ENCODE measurements at regions not wholly inside any gene's neighbourhood (a gene's known extent, or its start where the extent isn't known, plus 50 kb on each side); places are given as distances from the start of the nearest gene placed in this dataset.

DNA sequence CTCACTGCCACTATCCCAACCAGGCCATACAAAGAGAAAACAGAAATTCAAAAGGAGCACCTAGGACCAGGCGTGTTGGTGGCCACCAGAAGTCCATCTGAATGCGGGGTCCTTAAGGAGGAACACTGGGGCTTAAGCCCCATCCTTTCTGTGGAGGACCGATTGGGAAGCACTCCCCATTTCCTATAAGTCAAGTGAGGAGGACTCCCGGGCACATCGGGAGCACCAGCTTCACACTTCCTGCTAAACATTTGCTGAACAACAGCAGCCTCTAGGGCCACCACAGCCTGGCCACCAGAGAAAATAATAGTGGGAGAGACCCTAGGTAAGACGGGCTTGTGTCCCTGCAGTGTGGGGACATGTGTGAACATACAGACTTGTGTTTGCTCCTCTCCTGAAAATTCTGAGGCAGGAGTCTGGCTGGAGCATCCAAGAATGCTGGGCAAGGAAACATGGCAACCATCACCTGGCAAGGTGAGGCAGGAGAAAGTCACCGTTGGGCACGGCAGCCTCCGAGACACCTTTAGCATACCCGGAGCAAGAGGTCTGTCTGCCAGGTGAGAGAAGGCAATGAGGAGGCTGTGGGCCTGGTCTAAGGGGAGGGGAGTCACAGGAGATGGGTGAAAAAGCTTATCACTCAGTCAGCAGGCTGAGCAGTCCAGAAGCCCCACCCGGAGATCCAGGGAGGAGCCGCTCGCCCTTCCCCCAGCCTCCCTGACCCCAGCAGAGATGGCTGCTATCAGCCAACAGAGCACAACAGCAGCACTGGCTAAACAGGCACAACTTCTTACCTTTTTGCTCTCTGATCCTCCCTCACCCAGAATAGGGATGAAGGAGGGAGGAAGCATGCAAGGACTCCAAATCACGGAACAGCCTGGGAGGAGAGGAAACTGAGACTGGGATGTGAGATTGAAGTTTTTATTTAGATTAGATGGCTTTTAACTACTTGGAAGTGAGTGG is 282.3 kb downstream of the EIPR1 start:
- TF ChIP-seq, protein P1, sequence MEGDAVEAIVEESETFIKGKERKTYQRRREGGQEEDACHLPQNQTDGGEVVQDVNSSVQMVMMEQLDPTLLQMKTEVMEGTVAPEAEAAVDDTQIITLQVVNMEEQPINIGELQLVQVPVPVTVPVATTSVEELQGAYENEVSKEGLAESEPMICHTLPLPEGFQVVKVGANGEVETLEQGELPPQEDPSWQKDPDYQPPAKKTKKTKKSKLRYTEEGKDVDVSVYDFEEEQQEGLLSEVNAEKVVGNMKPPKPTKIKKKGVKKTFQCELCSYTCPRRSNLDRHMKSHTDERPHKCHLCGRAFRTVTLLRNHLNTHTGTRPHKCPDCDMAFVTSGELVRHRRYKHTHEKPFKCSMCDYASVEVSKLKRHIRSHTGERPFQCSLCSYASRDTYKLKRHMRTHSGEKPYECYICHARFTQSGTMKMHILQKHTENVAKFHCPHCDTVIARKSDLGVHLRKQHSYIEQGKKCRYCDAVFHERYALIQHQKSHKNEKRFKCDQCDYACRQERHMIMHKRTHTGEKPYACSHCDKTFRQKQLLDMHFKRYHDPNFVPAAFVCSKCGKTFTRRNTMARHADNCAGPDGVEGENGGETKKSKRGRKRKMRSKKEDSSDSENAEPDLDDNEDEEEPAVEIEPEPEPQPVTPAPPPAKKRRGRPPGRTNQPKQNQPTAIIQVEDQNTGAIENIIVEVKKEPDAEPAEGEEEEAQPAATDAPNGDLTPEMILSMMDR (conservative IDR thresholded peaks at IDR 0.05; ENCODE audit: low read depth, low read length): no peak
- TF ChIP-seq NFE2L2 (IDR thresholded peaks at IDR 0.05; ENCODE audit: low read depth, low read length) (no peak), RFX5 (IDR thresholded peaks at IDR 0.05; ENCODE audit: low read depth, low read length) (no peak), POLR2A (IDR thresholded peaks at IDR 0.05; ENCODE audit: low read depth, low read length) (no peak), RAD21 (IDR thresholded peaks at IDR 0.05; ENCODE audit: low read length) (no peak), CEBPB (IDR thresholded peaks at IDR 0.05; ENCODE audit: low read depth, low read length) (no peak), MAZ (IDR thresholded peaks at IDR 0.05; ENCODE audit: borderline replicate concordance, low read depth, low read length) (no peak), SMC3 (IDR thresholded peaks at IDR 0.05; ENCODE audit: low read depth, low read length) (no peak), MAFK (IDR thresholded peaks at IDR 0.05; ENCODE audit: low read depth, low read length) (no peak), RCOR1 (IDR thresholded peaks at IDR 0.05; ENCODE audit: insufficient replicate concordance, low read length) (no peak)
- TF ChIP-seq, protein P2, sequence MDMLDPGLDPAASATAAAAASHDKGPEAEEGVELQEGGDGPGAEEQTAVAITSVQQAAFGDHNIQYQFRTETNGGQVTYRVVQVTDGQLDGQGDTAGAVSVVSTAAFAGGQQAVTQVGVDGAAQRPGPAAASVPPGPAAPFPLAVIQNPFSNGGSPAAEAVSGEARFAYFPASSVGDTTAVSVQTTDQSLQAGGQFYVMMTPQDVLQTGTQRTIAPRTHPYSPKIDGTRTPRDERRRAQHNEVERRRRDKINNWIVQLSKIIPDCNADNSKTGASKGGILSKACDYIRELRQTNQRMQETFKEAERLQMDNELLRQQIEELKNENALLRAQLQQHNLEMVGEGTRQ (IDR thresholded peaks at IDR 0.05; ENCODE audit: low read depth, low read length): no peak
- TF ChIP-seq, protein P3, sequence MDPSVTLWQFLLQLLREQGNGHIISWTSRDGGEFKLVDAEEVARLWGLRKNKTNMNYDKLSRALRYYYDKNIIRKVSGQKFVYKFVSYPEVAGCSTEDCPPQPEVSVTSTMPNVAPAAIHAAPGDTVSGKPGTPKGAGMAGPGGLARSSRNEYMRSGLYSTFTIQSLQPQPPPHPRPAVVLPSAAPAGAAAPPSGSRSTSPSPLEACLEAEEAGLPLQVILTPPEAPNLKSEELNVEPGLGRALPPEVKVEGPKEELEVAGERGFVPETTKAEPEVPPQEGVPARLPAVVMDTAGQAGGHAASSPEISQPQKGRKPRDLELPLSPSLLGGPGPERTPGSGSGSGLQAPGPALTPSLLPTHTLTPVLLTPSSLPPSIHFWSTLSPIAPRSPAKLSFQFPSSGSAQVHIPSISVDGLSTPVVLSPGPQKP (IDR thresholded peaks at IDR 0.05; ENCODE audit: borderline replicate concordance, low read depth, low read length): no peak
